Stimulated activated naive CD8-positive, alpha-beta T cell treated with anti-CD3 and anti-CD28 coated beads, Interleukin-15, Interleukin-2, amounts not matched to agents 100 ng/mL and 50 ng/mL, for 24 hours (primary cell): ENCODE measurements at regions not wholly inside any gene's neighbourhood (a gene's known extent, or its start where the extent isn't known, plus 50 kb on each side); places are given as distances from the start of the nearest gene placed in this dataset.

Source experiments
- H3K27ac Mint-ChIP-seq: one replicate; pipeline ENCODE4 v1.8.0; 2021; ENCODE audit warnings: mild to moderate bottlenecking, mixed read lengths
- H3K27me3 Mint-ChIP-seq: one replicate; pipeline ENCODE4 v1.8.0; 2021; ENCODE audit warnings: mixed read lengths
- H3K36me3 Mint-ChIP-seq: one replicate; pipeline ENCODE4 v1.8.0; 2021; ENCODE audit warnings: low read depth, mixed read lengths
- H3K4me1 Mint-ChIP-seq: one replicate; pipeline ENCODE4 v1.8.0; 2021; ENCODE audit warnings: low read depth, mixed read lengths
- H3K4me3 Mint-ChIP-seq: one replicate; pipeline ENCODE4 v1.8.0; 2021; ENCODE audit warnings: mild to moderate bottlenecking, mixed read lengths
- H3K9me3 Mint-ChIP-seq: one replicate; pipeline ENCODE4 v1.8.0; 2021; ENCODE audit warnings: mixed read lengths

GRCh38 chr7:18317941-18318340, 177.6 kb upstream of the HDAC9 start:
- peaks cover 8% of the 10 kb centered on the region for H3K4me1 Mint-ChIP-seq

GRCh38 chr7:18320422-18320821, 175.1 kb upstream of the HDAC9 start:
- no peaks in the 10 kb centered on the region for H3K36me3 Mint-ChIP-seq
- H3K4me3 Mint-ChIP-seq, result no peak overlapping the region
- no peak overlapping the region for H3K27ac Mint-ChIP-seq
- no peaks in the 10 kb centered on the region for H3K9me3 Mint-ChIP-seq
- H3K4me1 Mint-ChIP-seq, result peaks cover 8% of the 10 kb centered on the region
- no peaks in the 10 kb centered on the region for H3K27me3 Mint-ChIP-seq

More at GRCh38 chr7:18317941-18318340, 177.6 kb upstream of the HDAC9 start:
- no peak overlapping the region for H3K27ac Mint-ChIP-seq
- H3K36me3 Mint-ChIP-seq, result no peaks in the 10 kb centered on the region
- H3K9me3 Mint-ChIP-seq, result no peaks in the 10 kb centered on the region
- H3K4me3 Mint-ChIP-seq, result no peak overlapping the region
- no peaks in the 10 kb centered on the region for H3K27me3 Mint-ChIP-seq

DNA sequence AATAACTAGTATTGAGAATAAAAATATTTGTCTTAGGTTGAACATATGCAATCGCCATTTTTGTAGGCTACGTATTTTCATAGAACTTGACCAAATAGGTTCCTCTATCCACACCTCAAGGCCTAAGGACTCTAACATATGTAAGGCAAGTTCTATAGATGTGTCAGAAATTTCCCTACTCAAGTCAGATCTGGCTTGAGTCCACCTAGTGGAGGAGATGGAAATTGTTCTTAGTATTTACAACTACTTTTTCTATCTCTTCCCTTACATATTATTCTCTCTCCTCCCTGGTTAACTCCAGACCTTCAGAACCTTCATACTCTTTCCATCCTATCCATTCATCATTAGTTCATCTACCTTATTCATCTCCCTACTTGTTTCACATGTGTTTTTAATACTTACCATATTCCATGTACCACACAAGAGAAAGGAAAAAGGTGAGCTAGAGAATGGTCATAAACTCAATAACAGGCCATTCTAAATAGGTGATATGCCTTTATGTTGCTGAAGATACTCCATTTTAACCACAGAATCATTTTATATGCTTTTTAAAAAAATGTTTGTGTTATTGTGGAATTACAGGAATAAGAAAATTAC, 174.5 kb upstream of the HDAC9 start:
- Mint-ChIP-seq H3K36me3 (no peaks in the 10 kb centered on the region), H3K27ac (no peak overlapping the region), H3K4me1 (peaks cover 6% of the 10 kb centered on the region), H3K27me3 (no peaks in the 10 kb centered on the region), H3K4me3 (no peak overlapping the region), H3K9me3 (no peaks in the 10 kb centered on the region)

GRCh38 chr7:18330548-18330947, 165.0 kb upstream of the HDAC9 start:
- Mint-ChIP-seq H3K27me3 (peaks cover 3% of the 10 kb centered on the region), H3K36me3 (no peaks in the 10 kb centered on the region), H3K27ac (no peak overlapping the region), H3K9me3 (no peaks in the 10 kb centered on the region), H3K4me3 (no peak overlapping the region), H3K4me1 (peaks cover 3% of the 10 kb centered on the region)

DNA sequence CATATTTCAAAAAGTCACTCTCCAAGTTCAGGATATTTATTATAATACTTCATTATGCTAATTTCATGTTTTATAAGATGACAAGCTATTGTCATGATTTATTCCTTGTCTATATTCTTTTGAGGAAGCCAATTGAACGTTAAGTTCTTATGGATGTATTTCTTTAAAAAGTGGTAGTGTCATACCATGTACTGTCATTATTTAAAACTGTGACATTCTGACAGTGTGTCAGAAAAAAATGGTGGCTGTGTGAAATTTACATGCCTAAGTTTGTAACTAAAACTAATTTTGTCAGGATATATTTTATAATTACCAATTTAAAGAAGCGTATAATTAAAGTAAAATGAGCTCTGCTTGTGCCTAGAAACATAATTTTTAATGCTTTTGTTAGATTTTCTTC, 158.9 kb upstream of the HDAC9 start:
- H3K4me1 Mint-ChIP-seq, result peaks cover 15% of the 10 kb centered on the region
- peaks cover 4% of the 10 kb centered on the region for H3K9me3 Mint-ChIP-seq
- no peak overlapping the region for H3K27ac Mint-ChIP-seq
- peaks cover 4% of the 10 kb centered on the region for H3K27me3 Mint-ChIP-seq
- H3K36me3 Mint-ChIP-seq, result no peaks in the 10 kb centered on the region
- H3K4me3 Mint-ChIP-seq, result no peak overlapping the region

DNA sequence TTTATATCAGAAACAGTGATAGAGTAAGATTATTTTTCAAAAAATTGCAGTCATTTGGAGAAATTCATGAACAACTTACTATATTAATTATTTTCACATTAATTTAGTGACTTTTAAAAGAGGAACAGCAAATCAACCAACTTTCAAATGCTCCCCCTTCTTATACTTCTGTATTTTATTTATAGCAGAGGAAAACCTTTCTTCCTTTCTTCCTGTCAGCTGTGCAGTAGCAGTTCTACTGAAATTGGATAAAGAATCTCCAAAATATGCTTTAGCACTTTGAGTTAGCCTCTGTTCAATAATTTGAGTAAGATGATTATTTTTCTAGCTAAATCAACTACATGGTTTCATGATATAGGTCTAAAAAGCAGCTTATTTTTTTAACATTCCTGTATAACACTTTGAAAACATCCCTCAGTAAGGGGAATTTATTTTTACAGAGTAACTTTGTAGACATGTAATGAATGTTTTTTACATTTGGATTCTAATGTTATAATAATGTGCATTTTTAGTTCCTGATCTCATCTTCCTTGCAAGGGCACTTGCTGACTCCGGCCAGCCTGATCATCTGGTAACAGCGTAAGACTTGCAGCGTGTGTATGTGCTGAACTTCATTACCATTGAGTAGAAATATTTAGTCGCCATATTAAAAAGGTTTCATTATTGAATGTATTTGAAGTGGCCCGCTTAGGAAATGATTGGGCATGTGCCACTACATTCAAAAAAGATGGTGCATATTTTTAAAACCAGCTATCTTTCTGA, 158.3 kb upstream of the HDAC9 start:
- H3K4me3 Mint-ChIP-seq, result peak overlapping the region; percentile 33
- no peak overlapping the region for H3K27ac Mint-ChIP-seq
- H3K4me1 Mint-ChIP-seq, result peaks cover 19% of the 10 kb centered on the region
- H3K27me3 Mint-ChIP-seq, result peaks cover 4% of the 10 kb centered on the region
- H3K36me3 Mint-ChIP-seq, result no peaks in the 10 kb centered on the region
- peaks cover 8% of the 10 kb centered on the region for H3K9me3 Mint-ChIP-seq

DNA sequence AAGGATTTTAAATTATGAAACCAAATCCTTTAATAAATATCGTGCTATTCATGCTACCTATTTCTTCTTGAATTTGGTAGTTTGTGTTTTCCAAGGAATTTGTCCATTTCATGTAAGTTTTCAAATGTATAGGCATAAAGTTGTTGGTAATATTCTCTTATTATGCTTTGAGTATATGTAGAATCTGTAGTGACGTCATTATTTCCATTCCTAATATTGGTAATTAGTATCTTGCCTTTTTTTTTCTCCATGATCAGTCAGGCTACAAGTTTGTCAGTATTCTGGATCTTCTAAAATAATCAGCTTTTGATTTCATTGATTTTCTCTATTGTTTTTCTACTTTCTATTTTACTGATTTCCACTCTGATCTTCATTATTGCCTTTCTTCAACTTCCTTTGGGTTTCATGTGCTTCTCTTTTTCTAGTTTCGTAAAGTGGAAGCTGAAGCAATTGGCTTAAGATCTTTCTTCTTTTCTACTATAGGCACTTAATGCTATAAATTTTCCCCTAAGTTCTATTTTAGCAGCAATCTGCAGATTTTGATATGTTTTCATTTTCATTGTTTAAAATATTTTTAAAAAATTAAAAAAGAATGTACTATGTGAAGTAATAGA, 156.5 kb upstream of the HDAC9 start:
- Mint-ChIP-seq H3K4me3 (no peak overlapping the region), H3K27me3 (peaks cover 4% of the 10 kb centered on the region), H3K27ac (no peak overlapping the region), H3K4me1 (peaks cover 19% of the 10 kb centered on the region), H3K9me3 (peaks cover 9% of the 10 kb centered on the region), H3K36me3 (no peaks in the 10 kb centered on the region)

GRCh38 chr7:18341756-18342155, 153.8 kb upstream of the HDAC9 start:
- Mint-ChIP-seq H3K4me3 (no peak overlapping the region), H3K27me3 (peaks cover 9% of the 10 kb centered on the region), H3K36me3 (no peaks in the 10 kb centered on the region), H3K4me1 (peaks cover 12% of the 10 kb centered on the region), H3K27ac (no peak overlapping the region), H3K9me3 (peaks cover 9% of the 10 kb centered on the region)

DNA sequence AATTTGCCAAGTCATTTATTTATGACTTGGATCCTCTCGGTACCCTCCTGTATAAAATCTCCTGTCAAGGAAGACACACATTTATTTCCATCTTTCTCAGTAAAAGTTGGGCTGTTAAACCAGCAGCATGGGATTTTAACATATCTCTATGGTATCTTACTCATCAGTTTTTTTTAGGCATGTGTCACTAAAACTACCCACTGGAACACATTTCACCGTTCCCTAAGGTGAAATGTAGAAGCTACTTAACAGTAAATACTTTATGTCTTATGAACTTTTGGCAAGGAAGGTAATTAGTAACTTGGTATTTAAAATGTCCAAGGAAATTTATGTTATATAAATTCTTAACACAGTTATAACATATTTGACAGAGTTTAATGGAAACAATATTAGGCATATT, 152.5 kb upstream of the HDAC9 start:
- Mint-ChIP-seq H3K9me3 (peaks cover 9% of the 10 kb centered on the region), H3K27me3 (peaks cover 9% of the 10 kb centered on the region), H3K36me3 (no peaks in the 10 kb centered on the region), H3K27ac (no peak overlapping the region), H3K4me3 (no peak overlapping the region), H3K4me1 (peaks cover 8% of the 10 kb centered on the region)

DNA sequence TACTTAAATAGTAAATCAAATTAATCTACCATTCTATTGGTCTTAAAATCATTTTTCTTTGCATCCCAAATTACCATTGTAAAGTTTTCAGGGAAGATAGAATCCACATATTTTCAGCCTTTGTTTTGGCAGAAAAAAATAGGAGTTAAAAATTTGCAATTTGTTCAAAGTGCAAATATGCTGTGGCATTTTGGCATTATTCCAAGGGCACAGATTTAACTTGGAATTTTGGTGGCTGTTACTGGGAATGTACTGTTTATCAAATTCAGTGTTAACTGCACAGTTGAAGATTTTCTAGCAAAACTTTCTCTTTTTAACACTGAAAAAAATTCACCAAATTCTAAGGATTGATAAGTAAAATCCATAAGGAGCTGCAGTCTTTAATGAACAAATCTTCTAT, 151.0 kb upstream of the HDAC9 start:
- peaks cover 3% of the 10 kb centered on the region for H3K4me1 Mint-ChIP-seq
- H3K27ac Mint-ChIP-seq, result no peak overlapping the region
- no peak overlapping the region for H3K4me3 Mint-ChIP-seq
- peaks cover 9% of the 10 kb centered on the region for H3K27me3 Mint-ChIP-seq
- H3K9me3 Mint-ChIP-seq, result peaks cover 9% of the 10 kb centered on the region
- no peaks in the 10 kb centered on the region for H3K36me3 Mint-ChIP-seq

- Mint-ChIP-seq H3K9me3 (peaks cover 8% of the 10 kb centered on the region), H3K4me3 (no peak overlapping the region), H3K4me1 (peaks cover 3% of the 10 kb centered on the region), H3K27ac (no peak overlapping the region), H3K27me3 (peaks cover 9% of the 10 kb centered on the region), H3K36me3 (no peaks in the 10 kb centered on the region)
Observed at GRCh38 chr7:18345641-18346234, 149.8 kb upstream of the HDAC9 start.

GRCh38 chr7:18347170-18347569, 148.4 kb upstream of the HDAC9 start:
- H3K4me1 Mint-ChIP-seq, result peaks cover under 1% of the 10 kb centered on the region
- peaks cover under 1% of the 10 kb centered on the region for H3K9me3 Mint-ChIP-seq
- no peak overlapping the region for H3K27ac Mint-ChIP-seq
- no peaks in the 10 kb centered on the region for H3K36me3 Mint-ChIP-seq
- no peak overlapping the region for H3K4me3 Mint-ChIP-seq
- H3K27me3 Mint-ChIP-seq, result peaks cover 5% of the 10 kb centered on the region

DNA sequence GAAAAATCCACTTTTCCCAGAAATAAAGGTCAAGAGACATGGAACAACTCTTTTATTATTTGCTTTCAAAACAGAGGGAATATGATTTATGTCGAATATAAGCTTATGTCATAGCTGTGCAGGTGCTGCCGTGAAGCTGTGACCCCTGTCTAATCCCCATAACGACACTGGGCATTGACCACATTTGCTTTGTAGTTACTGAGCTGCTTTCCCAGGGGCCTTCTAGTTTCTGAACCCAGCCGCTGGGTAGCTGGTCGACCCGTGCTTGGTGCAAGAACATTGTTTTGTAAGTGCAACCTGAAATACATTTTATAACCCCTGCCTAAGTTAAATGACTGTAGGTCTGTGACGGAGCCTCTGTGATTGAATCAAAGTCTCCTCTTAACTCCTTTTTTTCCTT, 144.9 kb upstream of the HDAC9 start:
- Mint-ChIP-seq H3K27ac (no peak overlapping the region), H3K4me1 (peaks cover 3% of the 10 kb centered on the region), H3K9me3 (no peaks in the 10 kb centered on the region), H3K27me3 (no peaks in the 10 kb centered on the region), H3K36me3 (no peaks in the 10 kb centered on the region), H3K4me3 (no peak overlapping the region)

- Mint-ChIP-seq H3K27me3 (no peaks in the 10 kb centered on the region), H3K4me3 (no peak overlapping the region), H3K9me3 (no peaks in the 10 kb centered on the region), H3K36me3 (no peaks in the 10 kb centered on the region), H3K4me1 (peaks cover 13% of the 10 kb centered on the region), H3K27ac (no peak overlapping the region)
Observed at GRCh38 chr7:18352339-18353255, 143.0 kb upstream of the HDAC9 start.
